Liver (tissue), 8 donors: ENCODE measurements at regions not wholly inside any gene's neighbourhood (a gene's known extent, or its start where the extent isn't known, plus 50 kb on each side); places are given as distances from the start of the nearest gene placed in this dataset.
A peak's percentile ranks its signal among the peaks of the same experiment; 100 is the strongest.

Experiments used
- DNase-seq: peaks from one replicate; pipeline ENCODE4 v3.0.0-alpha.2; 2017; ENCODE audit warnings: low spot score
- H3K27ac ChIP-seq, 2 donors: one replicate each; pipeline ENCODE4 v1.7.0; 2013; ENCODE audit warnings: inconsistent platforms in 2 of 2, low read length in 2 of 2, control low read depth in 1 of 2, low read depth in 1 of 2, mild to moderate bottlenecking in 1 of 2
- H3K27me3 ChIP-seq, 4 donors: one replicate each; pipeline versions ENCODE4 v1.6.1 to v1.7.0; 2013; ENCODE audit warnings: low read length in 3 of 4, inconsistent platforms in 1 of 4, mild to moderate bottlenecking in 1 of 4, moderate library complexity in 1 of 4; ENCODE audit not compliant: control insufficient read depth in 4 of 4, insufficient read depth in 4 of 4
- H3K36me3 ChIP-seq, 4 donors: one replicate each; pipeline versions ENCODE4 v1.6.1 to v1.7.0; 2013; ENCODE audit warnings: low read length in 3 of 4, mild to moderate bottlenecking in 3 of 4, low read depth in 1 of 4, moderate library complexity in 1 of 4; ENCODE audit not compliant: control insufficient read depth in 4 of 4, insufficient read depth in 3 of 4
- H3K4me1 ChIP-seq, 4 donors: one replicate each; pipeline versions ENCODE4 v1.6.1 to v1.7.0; 2013; ENCODE audit warnings: low read length in 3 of 4, mild to moderate bottlenecking in 3 of 4, moderate library complexity in 1 of 4; ENCODE audit not compliant: control insufficient read depth in 4 of 4, insufficient read depth in 4 of 4
- H3K4me3 ChIP-seq, 3 donors: one replicate each; pipeline versions ENCODE4 v1.6.1 to v1.7.0; 2013; ENCODE audit warnings: low read length in 3 of 3, control low read depth in 1 of 3, low read depth in 1 of 3, mild to moderate bottlenecking in 1 of 3
- H3K9ac ChIP-seq, 2 donors: one replicate each; pipeline ENCODE4 v1.7.0; 2013; ENCODE audit warnings: low read length in 2 of 2, mild to moderate bottlenecking in 2 of 2, moderate library complexity in 2 of 2, control low read depth in 1 of 2, low read depth in 1 of 2
- H3K9me3 ChIP-seq, 4 donors: one replicate each; pipeline versions ENCODE4 v1.6.1 to v1.7.0; 2013; ENCODE audit warnings: low read length in 3 of 4; ENCODE audit not compliant: control insufficient read depth in 4 of 4
- EGR1 ChIP-seq, 2 donors: IDR thresholded peaks; 2 replicates each; pipeline ENCODE4 v1.6.1; 2016 to 2018; ENCODE audit warnings: antibody characterized with exemption in 2 of 2, low read depth in 2 of 2
- FOXA1 ChIP-seq: IDR thresholded peaks from 2 replicates; pipeline ENCODE4 v1.6.1; 2016; ENCODE audit warnings: antibody characterized with exemption
- FOXA2 ChIP-seq: IDR thresholded peaks from 2 replicates; pipeline ENCODE4 v1.6.1; 2016; ENCODE audit warnings: antibody characterized with exemption
- GABPA ChIP-seq, 2 donors: IDR thresholded peaks in 1 of 2; conservative IDR thresholded peaks in 1 of 2; 2 replicates each; pipeline ENCODE4 v1.6.1; 2016; ENCODE audit warnings: antibody characterized with exemption in 2 of 2, mild to moderate bottlenecking in 1 of 2, moderate library complexity in 1 of 2
- HNF4A ChIP-seq, 2 donors: conservative IDR thresholded peaks; 2 replicates each; pipeline ENCODE4 v1.6.1; 2016; ENCODE audit warnings: antibody characterized with exemption in 2 of 2, mild to moderate bottlenecking in 2 of 2
- HNF4G ChIP-seq: IDR thresholded peaks from 2 replicates; pipeline ENCODE4 v1.6.1; 2016; ENCODE audit warnings: antibody characterized with exemption
- JUND ChIP-seq, 2 donors: IDR thresholded peaks; 2 replicates each; pipeline ENCODE4 v1.6.1; 2016; ENCODE audit warnings: antibody characterized with exemption in 2 of 2
- NR2F2 ChIP-seq: IDR thresholded peaks from 2 replicates; pipeline ENCODE4 v1.6.1; 2016; ENCODE audit warnings: antibody characterized with exemption
- RAD21 ChIP-seq, 2 donors: IDR thresholded peaks; 2 replicates each; pipeline ENCODE4 v1.6.1; 2016; ENCODE audit warnings: antibody characterized with exemption in 2 of 2, mild to moderate bottlenecking in 2 of 2
- RXRA ChIP-seq, 2 donors: IDR thresholded peaks; 2 replicates each; pipeline ENCODE4 v1.6.1; 2017 to 2018; ENCODE audit warnings: antibody characterized with exemption in 2 of 2, mild to moderate bottlenecking in 1 of 2
- SP1 ChIP-seq: IDR thresholded peaks from 2 replicates; pipeline ENCODE4 v1.6.1; 2018; ENCODE audit warnings: antibody characterized with exemption, mild to moderate bottlenecking
- TAF1 ChIP-seq: conservative IDR thresholded peaks from 2 replicates; pipeline ENCODE4 v1.6.1; 2016; ENCODE audit warnings: antibody characterized with exemption, mild to moderate bottlenecking
- YY1 ChIP-seq: IDR thresholded peaks from 2 replicates; pipeline ENCODE4 v1.6.1; 2016; ENCODE audit warnings: antibody characterized with exemption, mild to moderate bottlenecking
- WGBS: extraction: QIAGEN DNeasy Blood & Tissue Kit; methylation state at CpG from one replicate; pipeline ENCODE4 v1.1.7; 2013; 5-methylcytosine and 5-hydroxymethylcytosine counted together
- TF ChIP-seq, protein P1 (sequence below): IDR thresholded peaks from 2 replicates; pipeline ENCODE4 v1.6.1; 2016; ENCODE audit warnings: antibody characterized with exemption
- TF ChIP-seq, protein P2 (sequence below): IDR thresholded peaks from 2 replicates; pipeline ENCODE4 v1.6.1; 2016; ENCODE audit warnings: antibody characterized with exemption
- TF ChIP-seq, protein P3 (sequence below): IDR thresholded peaks from 2 replicates; pipeline ENCODE4 v1.6.1; 2016; ENCODE audit warnings: antibody characterized with exemption, mild to moderate bottlenecking
- TF ChIP-seq, protein P4 (sequence below): IDR thresholded peaks from 2 replicates; pipeline ENCODE4 v1.6.1; 2016; ENCODE audit warnings: antibody characterized with exemption
- TF ChIP-seq, protein P5 (sequence below): fragments of 150-350 bp; IDR thresholded peaks from 2 replicates; pipeline ENCODE4 v1.5.1; 2017; ENCODE audit warnings: improper control_type of control experiment, low read depth, low read length; ENCODE audit not compliant: missing input control
- donor health status: healthy.
- donor health status: healthy.
- donor health status: healthy.
- donor health status: healthy.
- donor health status: healthy.

DNA sequence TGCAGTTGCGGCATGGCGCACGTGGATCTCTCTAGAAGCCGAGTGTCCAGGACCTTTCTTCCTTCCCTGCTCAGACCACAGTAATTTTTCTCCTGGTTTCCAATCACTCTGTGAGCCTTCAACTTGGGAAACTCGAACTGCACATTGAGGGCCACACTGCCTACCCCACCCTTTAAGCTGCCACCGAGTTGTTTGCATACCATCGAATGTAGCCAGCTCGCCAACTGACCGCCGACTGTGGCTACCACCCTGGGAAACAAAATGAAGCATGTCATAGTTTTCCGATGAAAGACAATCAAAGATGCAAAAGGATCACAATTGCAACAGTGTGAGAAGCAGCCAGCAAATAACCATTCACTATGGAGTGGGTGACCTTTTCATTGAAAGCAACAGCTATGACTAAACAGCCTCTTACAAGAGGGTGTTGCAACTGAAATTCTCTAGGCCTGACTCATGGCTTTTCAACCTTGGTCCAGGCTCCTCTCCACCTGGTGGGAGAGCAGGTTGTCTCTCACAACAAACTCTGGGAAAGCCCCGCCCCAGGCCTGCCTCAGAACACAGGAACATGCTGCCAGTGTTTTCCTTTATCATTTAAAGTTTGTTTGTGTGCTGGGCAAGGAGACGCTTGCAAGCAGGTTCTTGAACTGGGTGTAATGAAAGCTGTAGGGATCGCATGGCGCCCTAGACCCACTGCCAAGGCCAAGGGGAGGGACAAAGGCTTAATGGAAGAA lies 141.7 kb upstream of the SERP2 start:
- TF ChIP-seq FOXA1 (no peak), RAD21 (IDR thresholded peaks at IDR 0.05) (peak in 1 of 2 donors; percentile 31), HNF4A (conservative IDR thresholded peaks at IDR 0.05) (no peak), FOXA2 (no peak), NR2F2 (no peak), JUND (IDR thresholded peaks at IDR 0.05) (peak in 1 of 2 donors; percentile 84)
- TF ChIP-seq, protein P1, sequence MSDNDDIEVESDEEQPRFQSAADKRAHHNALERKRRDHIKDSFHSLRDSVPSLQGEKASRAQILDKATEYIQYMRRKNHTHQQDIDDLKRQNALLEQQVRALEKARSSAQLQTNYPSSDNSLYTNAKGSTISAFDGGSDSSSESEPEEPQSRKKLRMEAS = no peak
- TF ChIP-seq, protein P2, sequence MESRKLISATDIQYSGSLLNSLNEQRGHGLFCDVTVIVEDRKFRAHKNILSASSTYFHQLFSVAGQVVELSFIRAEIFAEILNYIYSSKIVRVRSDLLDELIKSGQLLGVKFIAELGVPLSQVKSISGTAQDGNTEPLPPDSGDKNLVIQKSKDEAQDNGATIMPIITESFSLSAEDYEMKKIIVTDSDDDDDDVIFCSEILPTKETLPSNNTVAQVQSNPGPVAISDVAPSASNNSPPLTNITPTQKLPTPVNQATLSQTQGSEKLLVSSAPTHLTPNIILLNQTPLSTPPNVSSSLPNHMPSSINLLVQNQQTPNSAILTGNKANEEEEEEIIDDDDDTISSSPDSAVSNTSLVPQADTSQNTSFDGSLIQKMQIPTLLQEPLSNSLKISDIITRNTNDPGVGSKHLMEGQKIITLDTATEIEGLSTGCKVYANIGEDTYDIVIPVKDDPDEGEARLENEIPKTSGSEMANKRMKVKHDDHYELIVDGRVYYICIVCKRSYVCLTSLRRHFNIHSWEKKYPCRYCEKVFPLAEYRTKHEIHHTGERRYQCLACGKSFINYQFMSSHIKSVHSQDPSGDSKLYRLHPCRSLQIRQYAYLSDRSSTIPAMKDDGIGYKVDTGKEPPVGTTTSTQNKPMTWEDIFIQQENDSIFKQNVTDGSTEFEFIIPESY = no peak
- Histone ChIP-seq H3K9me3 (no peaks in the 10 kb centered on the region), H3K4me3 (no peak overlapping the region), H3K4me1 (no peaks in the 10 kb centered on the region), H3K27ac (no peak overlapping the region), H3K27me3 (no peaks in the 10 kb centered on the region), H3K9ac (no peak overlapping the region), H3K36me3 (no peaks in the 10 kb centered on the region)
- DNase-seq = no peak
- WGBS = 91% methylated on average over 15 of the region's 15 CpGs

DNA sequence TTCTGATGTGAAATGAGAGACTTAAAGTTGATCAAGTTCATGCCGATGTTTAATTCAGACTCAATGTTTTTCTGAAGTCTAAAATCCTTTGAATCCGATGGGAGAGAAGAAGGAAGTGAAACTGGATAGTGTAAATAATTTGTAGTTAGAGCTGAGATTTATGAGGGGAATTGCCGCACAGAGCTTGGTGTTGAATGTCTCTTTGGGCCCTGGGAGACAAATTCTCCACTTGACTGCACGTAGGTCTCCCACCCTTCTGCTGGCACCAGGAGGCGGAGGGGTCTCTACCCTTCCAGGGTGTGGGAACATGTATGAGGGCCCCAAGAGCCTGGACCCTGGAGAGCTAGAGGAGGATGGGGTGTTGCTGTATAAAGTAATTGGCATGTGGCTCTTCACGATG lies 140.8 kb upstream of the SERP2 start:
- Histone ChIP-seq H3K4me1 (no peaks in the 10 kb centered on the region), H3K36me3 (no peaks in the 10 kb centered on the region), H3K9me3 (no peaks in the 10 kb centered on the region), H3K4me3 (no peak overlapping the region), H3K27me3 (no peaks in the 10 kb centered on the region), H3K27ac (no peak overlapping the region), H3K9ac (no peak overlapping the region)
- no peak for DNase-seq
- TF ChIP-seq, protein P1 = no peak
- TF ChIP-seq RAD21 (IDR thresholded peaks at IDR 0.05) = no peak
- no peak for TF ChIP-seq JUND (IDR thresholded peaks at IDR 0.05)
- TF ChIP-seq RXRA (IDR thresholded peaks at IDR 0.05) = no peak
- TF ChIP-seq, protein P3, sequence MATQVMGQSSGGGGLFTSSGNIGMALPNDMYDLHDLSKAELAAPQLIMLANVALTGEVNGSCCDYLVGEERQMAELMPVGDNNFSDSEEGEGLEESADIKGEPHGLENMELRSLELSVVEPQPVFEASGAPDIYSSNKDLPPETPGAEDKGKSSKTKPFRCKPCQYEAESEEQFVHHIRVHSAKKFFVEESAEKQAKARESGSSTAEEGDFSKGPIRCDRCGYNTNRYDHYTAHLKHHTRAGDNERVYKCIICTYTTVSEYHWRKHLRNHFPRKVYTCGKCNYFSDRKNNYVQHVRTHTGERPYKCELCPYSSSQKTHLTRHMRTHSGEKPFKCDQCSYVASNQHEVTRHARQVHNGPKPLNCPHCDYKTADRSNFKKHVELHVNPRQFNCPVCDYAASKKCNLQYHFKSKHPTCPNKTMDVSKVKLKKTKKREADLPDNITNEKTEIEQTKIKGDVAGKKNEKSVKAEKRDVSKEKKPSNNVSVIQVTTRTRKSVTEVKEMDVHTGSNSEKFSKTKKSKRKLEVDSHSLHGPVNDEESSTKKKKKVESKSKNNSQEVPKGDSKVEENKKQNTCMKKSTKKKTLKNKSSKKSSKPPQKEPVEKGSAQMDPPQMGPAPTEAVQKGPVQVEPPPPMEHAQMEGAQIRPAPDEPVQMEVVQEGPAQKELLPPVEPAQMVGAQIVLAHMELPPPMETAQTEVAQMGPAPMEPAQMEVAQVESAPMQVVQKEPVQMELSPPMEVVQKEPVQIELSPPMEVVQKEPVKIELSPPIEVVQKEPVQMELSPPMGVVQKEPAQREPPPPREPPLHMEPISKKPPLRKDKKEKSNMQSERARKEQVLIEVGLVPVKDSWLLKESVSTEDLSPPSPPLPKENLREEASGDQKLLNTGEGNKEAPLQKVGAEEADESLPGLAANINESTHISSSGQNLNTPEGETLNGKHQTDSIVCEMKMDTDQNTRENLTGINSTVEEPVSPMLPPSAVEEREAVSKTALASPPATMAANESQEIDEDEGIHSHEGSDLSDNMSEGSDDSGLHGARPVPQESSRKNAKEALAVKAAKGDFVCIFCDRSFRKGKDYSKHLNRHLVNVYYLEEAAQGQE = no peak
- TF ChIP-seq HNF4G = no peak
- TF ChIP-seq SP1 = no peak
- TF ChIP-seq YY1 = no peak
- TF ChIP-seq, protein P2 = no peak
- TF ChIP-seq, protein P4, sequence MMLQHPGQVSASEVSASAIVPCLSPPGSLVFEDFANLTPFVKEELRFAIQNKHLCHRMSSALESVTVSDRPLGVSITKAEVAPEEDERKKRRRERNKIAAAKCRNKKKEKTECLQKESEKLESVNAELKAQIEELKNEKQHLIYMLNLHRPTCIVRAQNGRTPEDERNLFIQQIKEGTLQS = no peak
- no peak for TF ChIP-seq TAF1
- no peak for TF ChIP-seq FOXA2
- TF ChIP-seq HNF4A (conservative IDR thresholded peaks at IDR 0.05) = no peak
- no peak for TF ChIP-seq FOXA1
- TF ChIP-seq, protein P5, sequence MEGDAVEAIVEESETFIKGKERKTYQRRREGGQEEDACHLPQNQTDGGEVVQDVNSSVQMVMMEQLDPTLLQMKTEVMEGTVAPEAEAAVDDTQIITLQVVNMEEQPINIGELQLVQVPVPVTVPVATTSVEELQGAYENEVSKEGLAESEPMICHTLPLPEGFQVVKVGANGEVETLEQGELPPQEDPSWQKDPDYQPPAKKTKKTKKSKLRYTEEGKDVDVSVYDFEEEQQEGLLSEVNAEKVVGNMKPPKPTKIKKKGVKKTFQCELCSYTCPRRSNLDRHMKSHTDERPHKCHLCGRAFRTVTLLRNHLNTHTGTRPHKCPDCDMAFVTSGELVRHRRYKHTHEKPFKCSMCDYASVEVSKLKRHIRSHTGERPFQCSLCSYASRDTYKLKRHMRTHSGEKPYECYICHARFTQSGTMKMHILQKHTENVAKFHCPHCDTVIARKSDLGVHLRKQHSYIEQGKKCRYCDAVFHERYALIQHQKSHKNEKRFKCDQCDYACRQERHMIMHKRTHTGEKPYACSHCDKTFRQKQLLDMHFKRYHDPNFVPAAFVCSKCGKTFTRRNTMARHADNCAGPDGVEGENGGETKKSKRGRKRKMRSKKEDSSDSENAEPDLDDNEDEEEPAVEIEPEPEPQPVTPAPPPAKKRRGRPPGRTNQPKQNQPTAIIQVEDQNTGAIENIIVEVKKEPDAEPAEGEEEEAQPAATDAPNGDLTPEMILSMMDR = no peak
- TF ChIP-seq NR2F2 = no peak
- TF ChIP-seq GABPA (IDR thresholded peaks at IDR 0.05 in 1 of 2, conservative IDR thresholded peaks at IDR 0.05 in 1 of 2) = no peak
- no peak for TF ChIP-seq EGR1 (IDR thresholded peaks at IDR 0.05; ENCODE audit: low read depth in 2 of 2)
- 76% methylated on average over 6 of the region's 6 CpGs for WGBS
